ENCODE measurements at regions not wholly inside any gene's neighbourhood (a gene's known extent, or its start where the extent isn't known, plus 50 kb on each side); places are given as distances from the start of the nearest gene placed in this dataset.

DNA sequence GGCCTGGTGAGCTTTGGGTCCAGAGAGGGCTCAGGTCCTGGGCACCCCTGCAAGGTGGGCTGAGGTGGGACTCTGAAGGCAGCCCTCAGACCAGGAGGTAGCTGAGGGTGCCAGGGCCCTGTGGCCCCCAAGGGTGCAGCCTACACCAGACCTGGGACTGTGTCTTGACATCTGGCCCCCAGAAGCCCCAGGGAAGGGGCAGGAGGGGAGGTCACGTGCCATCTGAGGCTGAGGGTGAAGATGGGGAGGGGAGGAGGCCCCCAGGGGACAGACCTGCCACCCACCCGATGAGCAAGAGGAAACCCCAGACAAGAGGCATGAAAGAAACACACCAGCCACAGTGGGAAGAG, 520.2 kb downstream of the BRD1 start:
- no peak for DNase-seq

DNA sequence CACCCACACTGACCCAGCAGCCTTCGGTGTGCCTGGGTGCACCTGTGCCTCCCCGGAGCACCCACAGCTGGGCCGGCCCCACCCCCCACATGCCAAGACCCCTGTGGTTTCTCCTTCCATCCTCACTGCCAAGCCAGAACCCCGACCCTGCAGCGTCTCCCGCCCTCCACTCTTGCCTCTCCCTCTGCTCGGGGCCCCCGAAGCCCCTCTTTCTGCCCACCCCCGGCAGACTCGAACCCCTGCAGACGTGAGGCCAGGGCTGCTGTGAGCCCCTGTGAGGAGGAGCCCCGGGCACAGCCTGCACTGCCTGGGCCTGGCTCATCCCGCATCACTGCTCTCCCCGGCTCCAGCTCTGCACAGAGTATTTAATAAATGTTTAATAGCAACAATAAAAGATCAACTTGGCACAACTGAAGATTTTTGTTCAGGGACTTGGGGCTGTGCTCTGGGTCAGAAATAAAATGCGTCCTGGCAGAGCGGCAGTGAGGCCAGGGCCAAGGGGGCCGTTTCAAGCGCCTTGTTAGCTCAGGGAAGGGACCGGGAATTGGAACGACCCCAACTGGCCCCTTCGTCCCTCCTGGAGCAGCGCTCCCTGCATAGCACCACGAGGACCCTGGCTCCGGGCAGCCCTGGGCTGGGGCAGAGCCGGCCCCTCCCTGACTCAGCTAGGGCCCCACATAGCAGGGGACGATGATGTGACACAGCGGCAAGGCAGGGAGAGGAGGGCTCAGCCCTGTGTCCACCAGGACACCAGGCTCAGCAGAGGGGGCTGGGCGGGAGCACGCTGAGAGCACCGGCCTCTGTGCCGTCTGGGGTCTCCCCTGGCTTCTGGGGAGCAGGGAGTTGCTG, 520.8 kb downstream of the BRD1 start:
- DNase-seq: no peak

DNA sequence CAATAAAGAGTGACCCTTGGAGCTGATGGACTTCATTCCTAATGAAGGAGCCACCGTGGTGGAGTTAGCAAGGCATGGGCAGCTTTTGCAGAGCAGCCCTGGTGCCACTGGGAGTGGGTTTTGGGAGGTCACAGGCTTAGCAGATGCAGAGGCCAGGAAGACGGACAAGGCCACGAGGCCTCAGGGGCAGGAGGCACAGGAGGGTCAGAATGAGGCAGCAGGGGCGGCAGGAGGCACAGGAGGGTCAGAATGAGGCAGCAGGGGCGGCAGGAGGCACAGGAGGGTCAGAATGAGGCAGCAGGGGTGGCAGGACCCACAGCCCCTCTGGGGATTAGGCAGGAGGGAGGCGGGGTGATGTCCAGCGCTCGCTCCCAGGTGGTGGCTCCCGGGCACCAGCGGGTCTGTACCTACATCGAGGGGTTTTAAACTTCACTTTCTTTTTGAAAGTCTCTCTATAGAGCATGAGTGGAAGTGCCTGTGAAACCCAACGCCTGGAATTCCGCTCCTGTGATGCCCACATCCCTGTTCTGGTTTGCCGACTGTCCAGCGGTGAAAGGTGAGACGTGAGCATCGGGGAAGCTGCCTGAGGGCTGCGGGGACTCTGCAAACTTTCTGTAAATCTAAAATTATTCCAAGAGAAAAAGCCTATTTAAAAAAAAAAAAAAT, 521.6 kb downstream of the BRD1 start:
- no peak for DNase-seq

DNA sequence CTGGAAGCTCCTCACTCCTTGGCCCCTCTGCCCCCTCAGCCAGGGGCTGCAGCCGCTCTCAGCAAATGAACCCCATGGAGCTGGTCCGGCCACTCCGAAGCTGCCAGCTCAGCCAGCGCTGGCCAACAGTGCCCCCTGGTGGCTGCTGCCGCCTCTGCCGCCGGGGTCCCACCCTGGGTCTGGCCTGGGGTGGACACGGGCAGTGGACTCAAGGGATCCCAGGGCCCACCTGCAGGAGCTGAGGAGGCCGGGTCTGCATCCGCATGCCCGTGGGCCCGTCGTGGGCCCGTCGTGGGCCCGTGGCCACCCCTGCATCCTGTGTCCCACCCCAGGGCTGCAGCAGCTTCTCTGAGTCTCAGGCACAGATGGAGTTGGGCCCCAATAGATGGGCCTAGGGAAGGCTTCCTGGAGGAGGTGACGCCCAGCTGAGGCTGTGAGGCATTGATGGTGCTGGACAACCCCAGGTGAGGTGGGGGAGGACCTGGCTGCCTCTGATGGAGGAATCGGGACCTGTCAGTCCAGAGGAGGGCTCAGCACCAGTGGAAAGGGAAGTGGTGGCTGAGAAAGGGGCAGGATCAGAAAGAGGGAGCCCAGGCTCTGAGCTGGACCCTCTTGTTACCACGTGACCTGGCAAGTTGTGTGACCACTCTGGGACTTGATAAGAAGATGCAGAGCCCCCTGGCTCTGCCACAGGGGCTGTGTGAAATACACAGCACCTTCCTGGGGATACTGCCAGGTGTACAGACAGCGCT, 522.3 kb downstream of the BRD1 start:
- peak; percentile 9 for DNase-seq

DNA sequence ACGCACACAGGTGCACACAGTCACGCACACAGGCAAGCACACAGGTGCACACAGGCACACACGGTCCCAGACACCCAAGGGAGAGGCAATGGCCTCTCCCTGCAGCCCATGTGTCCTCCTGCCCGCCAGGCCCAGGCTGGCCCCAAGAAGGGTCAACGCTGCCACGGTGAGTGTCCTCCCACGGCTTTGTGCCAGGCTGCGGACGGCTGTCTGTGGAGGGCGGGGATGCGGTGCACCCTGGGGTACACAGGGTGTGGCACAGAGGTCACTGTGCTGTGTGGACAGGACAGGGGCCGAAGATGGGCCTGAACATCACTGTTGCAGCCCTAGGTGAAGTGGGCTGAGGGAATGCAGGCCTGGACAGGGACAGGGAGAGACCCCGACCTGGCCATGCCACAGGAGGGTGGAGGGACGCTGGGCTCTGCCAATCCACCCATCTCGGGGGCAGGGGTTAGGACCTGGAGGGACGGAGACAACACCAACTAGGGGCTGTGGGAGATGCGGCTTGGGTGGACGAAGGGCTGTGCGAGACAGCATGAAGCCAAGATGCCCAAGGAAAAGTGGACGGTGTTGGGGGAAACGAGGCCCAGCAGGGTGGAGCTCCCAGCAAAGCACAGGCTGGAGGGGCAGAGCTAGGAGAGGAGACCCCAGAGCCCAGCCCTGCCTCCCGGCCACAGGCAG, 523.8 kb downstream of the BRD1 start:
- no peak for DNase-seq

DNA sequence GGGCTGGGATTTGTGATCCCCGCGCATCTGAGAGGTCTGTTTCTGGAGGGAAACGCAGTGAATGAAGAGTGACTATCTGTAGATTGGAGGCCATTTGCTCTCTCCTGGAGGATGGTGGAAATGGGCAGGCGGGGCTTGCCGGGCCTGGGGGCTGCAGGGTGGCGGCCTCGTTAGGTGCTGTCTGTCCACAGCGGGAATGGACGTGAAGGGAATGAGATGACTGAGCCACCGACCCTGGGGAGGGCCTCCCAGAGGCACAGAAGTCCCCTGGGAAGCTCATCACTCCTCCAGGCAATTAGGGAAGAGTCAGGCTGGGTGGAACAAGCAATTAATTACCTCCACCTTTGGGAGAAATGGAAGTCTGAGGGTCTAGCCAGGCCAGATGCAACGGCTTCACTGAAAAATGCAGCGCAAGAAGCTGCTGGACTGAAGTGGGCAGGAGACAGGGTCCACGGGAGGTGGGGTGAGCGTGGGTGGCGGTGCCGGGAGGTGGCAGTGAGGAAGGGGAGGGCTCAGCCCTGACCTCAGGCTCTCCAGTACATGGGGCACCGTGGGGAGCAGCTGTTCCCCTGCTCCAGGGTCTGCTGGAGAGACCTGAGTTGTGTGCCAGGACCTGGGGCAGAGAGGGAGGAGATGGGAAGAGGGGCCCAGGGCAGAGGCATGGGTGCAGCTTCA, 524.5 kb downstream of the BRD1 start:
- DNase-seq: no peak

DNA sequence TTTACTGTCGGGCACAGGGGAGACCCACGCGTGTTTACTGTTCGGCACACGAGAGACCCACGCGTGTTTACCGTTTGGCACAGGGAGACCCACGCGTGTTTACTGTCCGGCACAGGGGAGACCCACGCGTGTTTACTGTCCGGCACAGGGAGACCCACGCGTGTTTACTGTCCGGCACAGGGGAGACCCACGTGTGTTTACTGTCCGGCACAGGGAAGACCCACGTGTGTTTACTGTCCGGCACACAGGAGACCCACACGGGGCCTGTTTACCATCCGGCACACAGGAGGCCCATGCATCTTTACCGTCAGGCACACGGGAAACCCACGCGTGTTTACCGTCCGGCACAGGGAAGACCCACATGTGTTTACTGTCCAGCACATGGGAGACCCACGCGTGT, 525.1 kb downstream of the BRD1 start:
- no peak for DNase-seq

DNA sequence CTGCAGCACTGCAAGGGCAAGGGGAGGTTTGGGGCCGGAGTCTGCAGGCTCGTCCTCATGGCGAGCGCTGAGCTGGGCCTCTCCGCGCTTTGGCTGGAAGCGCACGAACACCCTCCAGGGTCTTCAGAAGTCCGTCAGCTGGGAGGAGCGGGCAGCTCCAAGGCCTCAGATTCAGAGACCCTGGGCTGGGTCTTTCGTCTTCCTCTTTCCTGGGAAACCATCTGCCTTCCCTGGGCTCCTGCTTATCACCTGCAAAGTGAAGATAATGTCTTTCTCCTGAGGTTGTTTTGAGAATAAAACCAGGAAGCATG, 525.6 kb downstream of the BRD1 start:
- DNase-seq: no peak

DNA sequence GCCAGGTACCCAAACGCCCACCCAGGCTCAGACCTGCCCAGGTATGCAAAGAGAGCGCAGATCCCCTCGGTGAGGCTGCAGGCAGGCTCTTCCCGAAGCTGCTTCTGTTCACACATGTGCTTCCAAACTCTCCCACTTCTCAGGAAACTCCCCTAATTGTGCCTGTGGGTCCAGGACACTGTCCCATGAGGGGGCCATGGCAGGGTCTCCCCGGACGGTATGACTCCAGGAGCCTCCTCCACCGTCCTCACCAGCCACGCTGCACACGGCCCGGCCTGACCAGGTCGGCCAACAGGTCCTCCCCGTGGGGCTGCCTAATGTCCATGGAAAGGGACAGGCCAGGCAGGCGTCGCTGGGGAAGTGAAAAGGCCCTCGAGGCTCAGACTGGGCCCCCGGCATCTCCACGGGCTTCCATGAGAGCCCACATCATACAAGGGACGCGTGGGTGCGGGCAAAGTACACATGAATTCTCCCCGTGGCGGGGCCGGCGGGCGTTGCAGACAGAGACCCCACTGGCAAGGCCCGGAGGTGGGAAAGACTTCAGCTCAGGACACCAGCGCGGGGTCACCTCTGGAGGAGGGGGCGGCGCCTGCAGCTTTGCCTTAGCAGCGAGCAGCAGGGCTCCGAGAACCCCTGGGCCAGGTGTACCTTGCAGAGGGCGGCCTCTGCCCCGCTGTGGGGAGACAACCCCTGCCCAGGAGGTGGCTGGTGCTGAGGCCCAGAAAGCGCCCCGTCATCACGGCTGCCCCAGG, 526.1 kb downstream of the BRD1 start:
- DNase-seq: no peak

DNA sequence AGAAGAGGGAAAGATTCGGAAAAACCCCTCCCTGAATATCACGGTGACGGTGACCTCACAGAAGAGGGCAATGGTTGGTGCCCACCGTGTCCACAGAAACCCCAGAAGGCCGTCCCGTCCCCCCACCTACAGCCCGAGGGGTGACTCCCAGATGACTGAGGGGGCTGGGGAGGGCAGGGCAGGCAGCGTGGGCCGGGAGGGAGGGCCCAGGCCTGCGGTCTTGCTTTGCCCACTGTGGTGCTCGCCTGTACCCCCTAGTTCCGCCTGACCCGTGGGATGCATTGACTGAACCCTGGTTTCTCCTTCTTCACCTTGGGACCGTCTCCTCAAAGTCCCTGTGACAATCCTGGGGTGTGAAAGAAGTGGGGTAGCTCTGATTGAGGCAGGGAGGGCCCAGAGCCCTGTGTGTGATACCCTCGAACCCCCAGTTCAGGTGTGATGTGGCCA, 526.7 kb downstream of the BRD1 start:
- DNase-seq: no peak

DNA sequence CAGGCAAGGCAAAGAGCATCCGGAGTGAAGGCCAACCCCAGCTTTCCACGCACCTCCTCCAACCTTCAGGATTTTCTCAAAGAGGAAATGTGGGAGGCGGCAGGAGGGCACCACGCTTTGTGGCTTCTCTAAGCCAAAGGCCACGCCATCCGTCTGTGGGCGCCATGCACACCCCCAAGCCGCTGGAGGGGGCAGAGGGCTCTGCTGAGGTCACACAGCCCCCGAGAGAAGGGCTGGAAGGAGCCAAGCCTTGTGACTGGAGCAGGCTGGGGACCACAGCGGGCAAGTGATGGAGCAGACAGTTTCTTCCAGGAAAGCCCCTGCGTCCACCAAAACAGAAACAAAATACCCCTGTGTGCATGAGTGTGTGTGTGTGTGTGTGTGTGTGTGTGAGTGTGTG, 527.4 kb downstream of the BRD1 start:
- no peak for DNase-seq

DNA sequence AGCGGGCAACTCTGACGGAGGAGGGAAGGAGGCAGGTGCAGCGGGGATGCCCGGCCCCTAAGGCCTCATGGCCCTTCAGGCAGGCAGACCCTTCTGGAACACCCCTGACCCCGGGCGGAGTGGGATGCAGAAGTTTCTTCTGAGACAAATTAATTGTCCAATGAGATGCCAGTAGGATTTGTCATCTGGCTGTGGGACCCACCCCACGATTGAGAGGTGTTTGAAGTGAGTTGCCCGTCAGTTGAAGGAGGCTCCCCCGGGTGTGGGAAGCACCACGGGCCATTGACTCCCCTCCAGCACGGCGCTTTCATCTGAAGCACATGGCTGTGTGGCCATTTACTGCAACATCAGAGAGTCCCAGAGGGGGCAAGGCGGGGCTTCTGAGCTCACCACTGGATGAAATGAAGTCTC, 527.8 kb downstream of the BRD1 start:
- DNase-seq: no peak

DNA sequence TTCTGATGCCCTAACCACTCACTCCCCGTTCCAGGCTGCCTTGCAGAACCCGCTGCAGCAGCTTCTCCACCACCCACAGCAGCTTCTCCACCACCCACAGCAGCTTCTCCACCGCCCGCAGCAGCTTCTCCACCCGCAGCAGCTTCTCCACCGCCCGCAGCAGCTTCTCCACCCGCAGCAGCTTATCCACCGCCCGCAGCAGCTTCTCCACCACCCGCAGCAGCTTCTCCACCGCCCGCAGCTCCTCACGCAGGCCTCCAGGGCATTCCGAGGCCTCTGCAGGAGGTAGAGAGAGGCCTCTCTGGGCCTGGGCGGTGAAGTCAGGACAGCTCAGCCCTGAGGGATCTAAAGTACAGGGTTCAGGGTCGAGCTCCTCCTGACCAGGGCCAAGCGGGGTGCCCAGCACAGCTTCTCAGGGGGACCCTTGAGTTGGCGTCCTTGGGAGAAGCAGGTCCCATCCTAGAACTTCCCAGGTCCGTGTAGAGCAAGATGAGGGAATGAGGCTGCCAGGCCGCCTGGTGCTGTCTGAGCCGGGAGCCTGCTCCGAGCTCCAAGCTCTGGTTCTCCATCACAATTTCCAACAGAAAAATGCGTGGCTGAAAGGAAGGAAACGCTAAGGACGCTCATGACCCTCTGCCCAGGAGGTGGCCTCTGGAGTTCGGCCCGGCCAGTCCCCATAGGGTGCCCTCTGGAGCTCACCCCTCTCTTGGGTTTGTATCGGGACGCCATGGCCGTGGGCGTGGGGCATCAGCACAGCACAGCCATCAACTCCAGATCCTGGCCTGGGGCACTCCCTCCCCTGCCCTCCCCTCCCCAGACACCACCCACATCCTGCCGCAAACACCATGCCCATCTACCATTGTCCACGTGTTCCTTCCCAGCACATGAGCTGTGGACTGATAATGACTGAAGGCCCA, 528.6 kb downstream of the BRD1 start:
- no peak for DNase-seq

DNA sequence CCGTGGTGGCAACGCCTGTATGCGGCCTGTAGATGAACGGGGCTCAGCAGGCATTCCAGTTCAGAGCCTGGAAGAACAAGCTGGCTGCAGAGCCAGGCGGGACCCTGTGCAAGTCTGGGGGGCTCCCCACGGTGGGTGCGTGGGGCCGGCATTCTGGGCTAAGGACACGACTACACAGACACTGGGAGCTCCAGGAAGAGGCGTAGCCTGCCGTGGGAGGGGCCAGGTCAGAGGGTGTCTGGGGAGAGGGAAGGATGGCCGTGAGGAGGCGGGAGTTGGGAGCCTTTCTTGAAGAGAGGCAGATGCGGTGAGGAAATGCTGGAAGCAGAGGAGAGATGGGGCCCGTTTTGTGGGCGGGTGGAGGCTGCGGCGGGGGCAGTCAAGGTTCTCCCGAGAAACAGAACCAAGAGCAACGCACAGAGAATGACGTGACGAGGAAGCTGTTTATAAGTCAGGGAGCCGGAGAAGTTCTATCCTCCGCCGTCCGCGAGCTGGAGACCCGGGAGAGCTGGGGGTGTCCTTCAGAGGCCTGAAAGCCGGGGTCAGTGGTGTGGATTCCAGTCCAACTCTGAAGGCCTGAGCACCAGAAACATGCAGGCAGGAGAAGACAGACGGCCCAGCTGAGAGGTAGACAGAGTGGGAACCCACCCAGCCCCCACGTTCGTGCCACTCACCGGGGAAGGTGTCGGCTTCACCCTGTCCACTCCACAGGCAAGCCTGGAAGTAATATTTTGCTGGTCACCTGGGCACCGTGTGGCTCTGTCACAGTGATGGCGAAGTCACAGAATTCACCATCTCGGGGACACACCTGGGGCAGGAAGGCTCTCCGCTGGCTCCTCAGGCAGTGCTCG, 529.6 kb downstream of the BRD1 start:
- no peak for DNase-seq

DNA sequence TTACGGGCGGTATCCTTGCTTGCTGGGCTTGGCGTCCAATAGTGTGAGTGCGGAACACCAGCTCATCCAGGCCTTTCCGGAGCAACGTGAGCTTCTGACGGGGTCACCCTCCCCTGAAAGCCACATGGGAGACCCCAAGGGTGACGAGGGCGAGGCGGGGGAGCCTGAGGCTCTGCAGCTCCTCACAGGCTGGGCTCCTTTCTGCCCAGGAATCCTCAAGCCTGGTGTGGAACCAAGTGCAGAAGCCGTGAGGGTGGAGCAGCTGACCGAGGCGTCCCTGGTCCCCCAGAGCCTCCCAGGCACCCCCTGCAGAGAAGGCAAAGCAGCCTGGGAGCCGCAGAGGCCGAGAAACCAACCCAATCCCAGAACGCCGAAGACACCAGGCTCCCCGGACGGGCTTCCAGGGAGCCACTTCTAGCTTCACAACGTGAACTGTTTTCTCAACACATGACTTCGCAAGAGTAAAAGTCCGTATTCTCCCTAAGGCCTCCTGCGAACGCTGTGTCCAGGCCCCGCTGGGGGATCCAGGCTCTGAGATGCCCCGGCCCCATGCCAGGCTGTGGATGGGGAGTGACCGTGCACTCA, 530.3 kb downstream of the BRD1 start:
- DNase-seq: no peak

DNA sequence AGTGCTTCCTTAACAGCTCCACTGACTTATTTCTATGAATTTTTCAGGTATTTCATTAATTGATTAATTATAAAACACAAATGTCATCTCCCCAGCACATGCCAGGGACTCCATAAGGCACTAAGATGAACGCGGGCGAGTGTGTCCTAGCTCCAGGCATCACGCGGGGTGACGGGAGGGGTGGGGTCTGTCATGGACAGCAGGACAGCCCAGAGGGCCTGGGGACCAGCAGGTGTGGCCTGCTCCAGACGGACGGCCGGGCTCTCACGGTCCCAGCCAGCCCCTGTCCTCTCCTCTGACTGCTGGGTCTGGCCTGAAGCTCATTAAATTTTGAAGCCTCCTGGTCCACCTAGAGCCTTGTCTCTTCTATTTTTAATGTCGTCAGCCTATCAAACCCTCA, 531.1 kb downstream of the BRD1 start:
- DNase-seq: no peak

DNA sequence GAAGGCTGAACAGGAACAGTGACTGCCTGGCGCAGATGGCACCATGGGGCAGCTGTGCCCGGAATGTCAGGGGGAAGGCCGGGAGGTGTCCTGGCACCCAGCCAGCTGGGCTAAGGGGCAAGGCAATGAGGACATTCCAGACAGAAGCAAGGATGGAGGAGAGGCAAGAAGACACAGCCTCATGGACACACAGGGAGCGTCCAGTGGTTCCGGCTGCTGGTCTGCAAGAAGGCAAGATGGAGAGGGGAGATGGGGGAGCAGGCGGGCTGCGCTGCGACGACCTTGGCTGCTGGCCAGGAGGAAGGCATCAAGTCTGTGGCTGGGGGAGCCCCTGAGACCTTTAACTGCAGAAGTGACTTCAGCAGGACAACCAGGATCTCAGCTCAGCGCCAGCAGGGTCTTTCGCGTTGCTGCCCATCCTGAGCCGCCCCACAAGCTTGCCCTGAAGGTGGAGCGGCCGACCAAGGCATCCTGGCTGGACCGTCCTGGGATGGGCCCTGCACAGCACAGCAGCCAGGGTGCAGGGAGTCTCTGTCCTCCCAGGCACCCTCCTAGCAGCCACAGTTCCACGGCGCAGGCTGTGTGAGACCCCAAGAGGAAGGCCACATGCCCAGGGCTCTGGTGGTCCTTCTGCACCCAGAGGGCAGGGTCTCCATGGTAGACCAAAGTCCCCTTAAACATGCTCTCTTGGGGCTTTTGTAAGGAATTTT, 531.7 kb downstream of the BRD1 start:
- no peak for DNase-seq

DNA sequence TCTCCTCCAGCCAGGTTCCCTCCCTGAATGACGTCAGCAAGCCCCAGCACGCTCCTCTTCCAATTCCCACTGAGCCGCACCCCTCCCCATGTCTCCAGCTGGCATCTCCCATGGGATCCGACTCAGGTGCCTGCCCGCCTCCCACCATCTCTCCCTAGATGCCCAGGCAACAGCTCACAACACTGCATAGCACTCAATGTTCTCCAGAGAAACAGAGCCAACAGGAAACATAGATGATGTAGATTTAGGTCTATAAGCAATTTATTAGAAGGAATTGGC, 532.3 kb downstream of the BRD1 start:
- no peak for DNase-seq
